GM12873 (cell line): ENCODE measurements at regions not wholly inside any gene's neighbourhood (a gene's known extent, or its start where the extent isn't known, plus 50 kb on each side); places are given as distances from the start of the nearest gene placed in this dataset.

Experiments used
- CTCF ChIP-seq: IDR thresholded peaks from 2 replicates; pipeline ENCODE4 v1.5.1; 2012; ENCODE audit warnings: low read depth, mild to moderate bottlenecking, moderate library complexity, low read length, control low read depth; ENCODE audit not compliant: insufficient read depth; ENCODE audit errors: missing control alignments

DNA sequence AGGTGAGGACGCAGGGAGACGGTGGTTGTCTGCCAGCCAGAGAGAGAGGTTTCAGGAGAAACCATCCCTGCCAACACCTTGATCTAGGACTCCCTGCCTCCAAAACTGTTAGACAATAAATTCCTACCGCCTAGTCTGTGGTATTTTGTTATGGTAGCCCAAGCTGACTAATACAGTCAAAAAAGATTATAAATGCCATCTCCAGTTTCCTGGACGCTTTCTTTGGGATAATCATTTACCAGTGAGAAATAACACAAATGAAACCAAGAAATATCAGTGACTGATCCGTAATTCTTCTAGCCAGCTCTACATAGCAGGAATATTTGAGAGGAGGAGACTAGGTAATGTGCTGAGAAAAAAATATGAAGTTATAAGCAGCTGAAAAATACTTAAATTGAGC lies 707.8 kb upstream of the LMCD1 start:
- TF ChIP-seq CTCF: no peak

DNA sequence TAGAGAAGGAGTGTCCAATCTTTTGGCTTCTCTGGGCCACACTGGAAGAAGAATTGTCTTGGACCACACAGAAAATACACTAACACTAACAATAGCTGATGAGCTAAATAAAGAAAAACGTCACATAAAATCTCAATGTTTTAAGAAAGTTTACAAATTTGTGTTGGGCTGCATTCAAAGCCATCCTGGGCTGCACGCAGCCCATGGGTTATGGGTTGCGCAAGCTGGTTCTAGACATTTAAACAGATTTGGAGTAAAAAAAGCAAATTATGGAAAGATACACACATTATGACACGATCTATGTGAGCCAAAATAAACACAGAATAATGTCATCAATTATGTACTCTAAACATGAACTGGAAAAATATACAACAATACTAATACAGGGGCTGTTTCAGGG lies 703.3 kb upstream of the LMCD1 start:
- TF ChIP-seq CTCF: no peak

DNA sequence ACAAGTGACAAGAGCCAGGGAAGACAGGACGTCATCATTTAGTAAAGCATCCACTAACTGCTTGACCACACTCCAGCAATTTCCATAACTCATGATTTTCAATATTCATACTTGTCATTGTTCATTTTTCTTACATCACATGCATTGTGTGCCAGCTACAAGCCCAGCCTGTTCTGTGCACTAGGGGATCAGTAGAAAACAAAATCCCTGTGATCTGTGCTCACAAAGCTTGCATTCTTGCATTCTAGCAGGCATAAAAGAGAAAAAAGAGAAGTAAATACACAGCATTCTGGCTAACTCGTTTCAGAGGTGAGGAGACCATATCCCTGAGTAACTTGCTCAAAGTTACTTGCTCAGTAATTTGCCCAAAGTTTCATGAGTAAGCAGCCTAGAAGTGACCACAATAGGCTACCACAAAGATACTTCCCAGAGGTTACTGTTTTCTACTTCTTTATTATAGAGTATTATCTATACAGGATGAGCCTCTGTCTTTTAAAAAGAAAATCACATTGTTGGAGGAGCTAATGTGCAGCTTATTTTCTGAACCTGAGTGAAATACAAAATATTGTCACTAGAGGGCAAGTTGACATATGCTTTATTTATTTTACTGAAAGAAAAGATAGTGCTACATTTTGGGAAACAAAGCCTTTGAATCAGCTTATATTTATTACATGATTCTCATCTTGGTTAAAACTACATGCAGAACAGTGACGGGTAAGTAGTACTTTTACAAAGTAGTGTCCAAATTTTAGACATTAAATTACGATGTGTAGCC lies 701.4 kb upstream of the LMCD1 start:
- peak; percentile 4 for TF ChIP-seq CTCF

DNA sequence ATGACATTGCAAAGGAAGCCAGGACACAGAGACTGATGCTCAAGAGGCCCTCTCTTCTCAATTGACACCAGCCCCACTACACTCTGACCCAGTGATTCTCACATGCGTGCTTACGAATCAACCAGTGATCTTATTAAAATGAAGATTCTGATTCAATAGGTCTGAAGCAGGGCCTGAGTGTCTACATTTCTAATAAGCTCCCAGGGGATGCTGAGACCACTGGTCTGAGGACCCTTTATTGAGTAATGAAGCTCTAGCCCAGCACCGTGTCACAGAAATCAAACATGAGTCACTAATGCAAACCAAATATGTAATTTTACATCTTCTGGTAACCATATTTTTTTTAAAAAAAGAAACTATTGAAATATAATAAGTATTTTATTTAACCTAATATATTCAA lies 689.1 kb upstream of the LMCD1 start:
- no peak for TF ChIP-seq CTCF

DNA sequence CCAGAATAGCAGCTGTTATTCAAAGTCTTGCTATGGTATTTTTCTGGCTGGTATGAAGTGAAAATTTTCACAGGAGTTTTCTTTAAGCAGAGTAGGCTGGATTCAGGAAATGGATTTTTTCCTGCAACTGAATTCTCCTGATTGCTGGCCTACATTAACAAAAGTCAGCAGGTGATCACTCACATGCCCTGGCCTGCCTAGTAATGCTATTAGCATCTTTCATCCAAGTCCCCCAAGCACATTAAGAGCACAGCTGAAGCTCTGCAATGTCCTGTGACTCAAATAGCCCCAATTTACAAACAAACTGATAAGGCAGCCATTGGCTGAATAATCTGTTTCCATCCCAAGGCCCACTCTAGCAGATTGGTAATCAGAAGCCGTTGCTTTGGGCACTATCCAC lies 688.3 kb upstream of the LMCD1 start:
- TF ChIP-seq CTCF: no peak

DNA sequence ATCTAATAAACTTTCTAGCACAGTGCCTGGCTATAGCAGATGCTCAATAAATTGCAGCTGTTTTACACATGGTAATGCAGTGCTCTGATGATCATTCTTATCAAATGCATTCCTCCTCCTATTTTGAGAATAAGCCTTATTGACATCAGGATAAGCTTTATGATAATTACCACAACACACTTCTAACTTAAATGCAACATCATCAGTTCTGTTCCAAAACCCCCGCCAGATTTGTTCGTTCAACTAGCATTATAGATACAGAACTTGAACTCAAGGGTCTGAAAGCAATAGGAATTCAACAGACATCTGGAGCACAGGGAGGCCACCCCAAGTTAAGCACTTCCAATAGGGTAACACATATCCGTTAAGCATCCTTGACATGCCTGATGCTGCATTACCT lies 684.4 kb upstream of the LMCD1 start:
- TF ChIP-seq CTCF: no peak

DNA sequence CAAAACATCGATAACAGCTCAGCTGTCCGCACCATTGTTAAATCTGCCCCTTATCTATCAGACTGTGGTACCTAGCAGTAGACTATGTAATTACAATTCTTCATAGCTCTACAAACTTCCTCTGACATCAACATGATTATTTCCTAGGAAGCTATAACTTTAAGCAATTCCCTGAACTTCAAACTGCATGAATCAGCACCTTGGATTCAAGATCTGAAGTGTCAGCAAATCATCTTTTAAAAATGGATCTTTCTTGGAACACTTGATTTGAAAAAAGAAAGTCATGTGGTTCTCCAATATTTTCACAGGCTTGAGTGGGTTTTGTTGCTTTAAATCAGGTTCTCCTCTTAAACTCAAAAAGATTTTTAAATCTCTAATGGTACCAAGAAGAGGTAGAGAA lies 680.7 kb upstream of the LMCD1 start:
- no peak for TF ChIP-seq CTCF
